Parathyroid adenoma (tissue), 2 donors: ENCODE measurements at regions not wholly inside any gene's neighbourhood (a gene's known extent, or its start where the extent isn't known, plus 50 kb on each side); places are given as distances from the start of the nearest gene placed in this dataset.

Source experiments
- H2AFZ ChIP-seq: fragments of 300-600 bp; sonication (generic); one replicate; pipeline ENCODE4 v1.7.0; 2017; ENCODE audit warnings: antibody characterized with exemption, mild to moderate bottlenecking
- H3K27ac ChIP-seq: fragments of 300-600 bp; sonication (generic); one replicate; pipeline ENCODE4 v1.7.0; 2017
- H3K27me3 ChIP-seq: fragments of 300-600 bp; sonication (generic); one replicate; pipeline ENCODE4 v1.7.0; 2017; ENCODE audit warnings: low read length; ENCODE audit not compliant: control insufficient read depth, insufficient read depth
- H3K36me3 ChIP-seq: fragments of 300-600 bp; sonication (generic); one replicate; pipeline ENCODE4 v1.7.0; 2017; ENCODE audit warnings: low read length; ENCODE audit not compliant: control insufficient read depth, insufficient read depth
- H3K4me1 ChIP-seq: fragments of 300-600 bp; sonication (generic); one replicate; pipeline ENCODE4 v1.7.0; 2017; ENCODE audit warnings: control low read depth
- H3K4me2 ChIP-seq: fragments of 300-600 bp; sonication (generic); one replicate; pipeline ENCODE4 v1.7.0; 2017; ENCODE audit warnings: low read length
- H3K4me3 ChIP-seq: fragments of 300-600 bp; sonication (generic); one replicate; pipeline ENCODE4 v1.7.0; 2017; ENCODE audit warnings: low read depth, low read length
- H3K79me2 ChIP-seq: fragments of 300-600 bp; sonication (generic); one replicate; pipeline ENCODE4 v1.7.0; 2017; ENCODE audit warnings: control low read depth
- H3K9ac ChIP-seq: fragments of 300-600 bp; sonication (generic); one replicate; pipeline ENCODE4 v1.7.0; 2017; ENCODE audit warnings: mild to moderate bottlenecking
- H3K9me3 ChIP-seq: fragments of 300-600 bp; sonication (generic); one replicate; pipeline ENCODE4 v1.7.0; 2017; ENCODE audit warnings: low read length; ENCODE audit not compliant: control insufficient read depth
- TF ChIP-seq, protein P1 (sequence below): fragments of 300-600 bp; sonication (generic); IDR thresholded peaks from one replicate; pipeline ENCODE4 v1.7.0; 2017; ENCODE audit warnings: antibody characterized with exemption, mild to moderate bottlenecking
- donor health status: primary hyperparathyroidism.

DNA sequence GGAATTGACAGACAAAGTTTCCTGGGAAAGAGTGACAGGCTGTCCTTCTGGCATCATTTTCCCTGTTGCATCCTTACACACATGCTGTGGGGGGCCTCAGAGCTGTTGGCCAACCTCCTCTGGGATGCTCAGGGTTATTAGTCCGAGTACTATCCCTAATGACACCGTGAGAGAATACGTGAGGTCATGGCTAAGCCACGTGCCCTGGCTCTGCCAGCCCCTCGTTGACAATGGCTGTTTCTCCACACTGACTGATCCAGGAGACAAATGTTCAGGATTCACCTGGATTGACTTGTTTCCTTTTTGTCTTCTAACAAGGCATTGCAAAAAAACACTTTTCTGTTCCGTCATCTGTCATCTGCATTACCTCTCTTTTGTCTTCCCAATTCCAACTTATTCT is 604.6 kb downstream of the TFAP2A start:
- H3K4me1 ChIP-seq = no peaks in the 10 kb centered on the region
- H3K4me3 ChIP-seq = no peak overlapping the region
- H3K27ac ChIP-seq = no peak overlapping the region
- TF ChIP-seq, protein P1, sequence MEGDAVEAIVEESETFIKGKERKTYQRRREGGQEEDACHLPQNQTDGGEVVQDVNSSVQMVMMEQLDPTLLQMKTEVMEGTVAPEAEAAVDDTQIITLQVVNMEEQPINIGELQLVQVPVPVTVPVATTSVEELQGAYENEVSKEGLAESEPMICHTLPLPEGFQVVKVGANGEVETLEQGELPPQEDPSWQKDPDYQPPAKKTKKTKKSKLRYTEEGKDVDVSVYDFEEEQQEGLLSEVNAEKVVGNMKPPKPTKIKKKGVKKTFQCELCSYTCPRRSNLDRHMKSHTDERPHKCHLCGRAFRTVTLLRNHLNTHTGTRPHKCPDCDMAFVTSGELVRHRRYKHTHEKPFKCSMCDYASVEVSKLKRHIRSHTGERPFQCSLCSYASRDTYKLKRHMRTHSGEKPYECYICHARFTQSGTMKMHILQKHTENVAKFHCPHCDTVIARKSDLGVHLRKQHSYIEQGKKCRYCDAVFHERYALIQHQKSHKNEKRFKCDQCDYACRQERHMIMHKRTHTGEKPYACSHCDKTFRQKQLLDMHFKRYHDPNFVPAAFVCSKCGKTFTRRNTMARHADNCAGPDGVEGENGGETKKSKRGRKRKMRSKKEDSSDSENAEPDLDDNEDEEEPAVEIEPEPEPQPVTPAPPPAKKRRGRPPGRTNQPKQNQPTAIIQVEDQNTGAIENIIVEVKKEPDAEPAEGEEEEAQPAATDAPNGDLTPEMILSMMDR = no peak
- H2AFZ ChIP-seq = no peak overlapping the region
- no peaks in the 10 kb centered on the region for H3K9me3 ChIP-seq
- H3K27me3 ChIP-seq = no peaks in the 10 kb centered on the region
- H3K4me2 ChIP-seq = no peak overlapping the region
- no peak overlapping the region for H3K9ac ChIP-seq
- H3K36me3 ChIP-seq = no peaks in the 10 kb centered on the region
- H3K79me2 ChIP-seq = no peaks in the 10 kb centered on the region

DNA sequence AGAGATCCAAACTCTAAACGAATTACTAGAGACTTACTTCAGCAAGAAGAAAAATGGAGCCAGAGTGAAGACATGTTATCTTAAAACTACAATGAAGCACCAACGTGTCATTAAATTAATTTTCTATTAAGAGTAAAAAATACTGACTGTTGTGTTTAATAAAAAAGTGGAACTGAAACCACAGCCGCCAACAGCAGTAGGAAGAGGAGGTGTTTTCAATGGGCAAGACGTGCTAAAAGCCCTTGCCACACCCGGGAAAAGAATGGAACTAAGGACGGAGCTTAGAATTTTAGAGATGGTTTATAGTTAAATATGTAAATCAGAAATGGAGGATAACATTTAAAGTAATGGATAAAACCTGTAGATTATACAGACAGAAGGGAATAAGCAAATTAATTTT is 608.7 kb downstream of the TFAP2A start:
- no peaks in the 10 kb centered on the region for H3K79me2 ChIP-seq
- H3K4me2 ChIP-seq = no peak overlapping the region
- no peak overlapping the region for H3K9ac ChIP-seq
- H2AFZ ChIP-seq = no peak overlapping the region
- H3K27me3 ChIP-seq = no peaks in the 10 kb centered on the region
- no peak overlapping the region for H3K27ac ChIP-seq
- H3K4me3 ChIP-seq = no peak overlapping the region
- H3K4me1 ChIP-seq = no peaks in the 10 kb centered on the region
- TF ChIP-seq, protein P1 = no peak
- H3K36me3 ChIP-seq = no peaks in the 10 kb centered on the region
- H3K9me3 ChIP-seq = no peaks in the 10 kb centered on the region

GRCh38 chr6:9801249-9801754 is 613.6 kb downstream of the TFAP2A start:
- Histone ChIP-seq H3K4me3 (no peak overlapping the region), H2AFZ (no peak overlapping the region), H3K79me2 (no peaks in the 10 kb centered on the region), H3K4me1 (no peaks in the 10 kb centered on the region), H3K4me2 (no peak overlapping the region), H3K27ac (no peak overlapping the region), H3K9ac (no peak overlapping the region), H3K27me3 (no peaks in the 10 kb centered on the region), H3K36me3 (no peaks in the 10 kb centered on the region), H3K9me3 (no peaks in the 10 kb centered on the region)
- TF ChIP-seq, protein P1 = no peak

DNA sequence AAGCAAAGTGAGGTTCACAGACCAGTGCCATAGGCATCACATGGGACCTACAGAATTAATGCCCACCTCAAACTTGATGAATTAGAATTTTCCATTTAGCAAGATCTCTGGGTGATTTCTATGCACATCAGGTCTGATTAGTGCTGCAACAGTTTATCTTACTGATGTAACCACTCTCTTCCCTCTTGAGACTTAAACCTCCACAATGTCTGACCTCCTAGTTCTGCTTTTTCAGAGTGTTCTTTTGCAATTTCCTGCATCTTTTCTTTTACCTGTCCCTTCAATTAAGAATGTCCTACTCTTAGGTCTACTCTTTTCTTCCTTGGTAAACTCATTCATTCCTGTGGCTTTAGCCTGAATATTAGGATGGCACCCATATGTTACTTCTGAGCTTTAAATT is 615.3 kb downstream of the TFAP2A start:
- no peak overlapping the region for H2AFZ ChIP-seq
- no peak overlapping the region for H3K9ac ChIP-seq
- H3K27me3 ChIP-seq = no peaks in the 10 kb centered on the region
- no peaks in the 10 kb centered on the region for H3K9me3 ChIP-seq
- no peak overlapping the region for H3K27ac ChIP-seq
- TF ChIP-seq, protein P1 = no peak
- no peaks in the 10 kb centered on the region for H3K36me3 ChIP-seq
- no peaks in the 10 kb centered on the region for H3K4me1 ChIP-seq
- H3K4me3 ChIP-seq = no peak overlapping the region
- H3K79me2 ChIP-seq = no peaks in the 10 kb centered on the region
- H3K4me2 ChIP-seq = no peak overlapping the region

DNA sequence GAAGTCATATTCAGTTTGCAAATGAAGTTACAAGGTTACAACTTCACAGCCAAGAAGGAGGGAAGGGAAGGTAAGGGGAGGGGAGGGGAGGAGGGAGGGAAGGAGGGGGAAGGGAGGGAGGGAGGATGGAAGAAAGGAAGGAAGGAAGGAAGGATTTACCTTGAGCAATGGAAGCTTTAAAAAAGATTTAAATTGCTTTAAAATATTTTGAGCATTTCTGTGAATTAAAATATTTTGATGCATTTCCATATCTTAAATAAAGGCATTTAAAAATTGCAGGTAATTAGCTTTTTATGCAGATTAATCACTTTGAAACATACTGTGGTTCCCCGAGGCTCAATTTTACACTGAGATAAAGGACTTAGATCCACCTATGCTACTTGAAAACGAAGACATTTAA is 618.0 kb downstream of the TFAP2A start:
- Histone ChIP-seq H3K27me3 (no peaks in the 10 kb centered on the region), H3K79me2 (no peaks in the 10 kb centered on the region), H3K4me1 (no peaks in the 10 kb centered on the region), H2AFZ (no peak overlapping the region), H3K27ac (no peak overlapping the region), H3K36me3 (no peaks in the 10 kb centered on the region), H3K4me2 (no peak overlapping the region), H3K9me3 (no peaks in the 10 kb centered on the region), H3K9ac (no peak overlapping the region), H3K4me3 (no peak overlapping the region)
- TF ChIP-seq, protein P1 = no peak
